ENCODE measurements at regions not wholly inside any gene's neighbourhood (a gene's known extent, or its start where the extent isn't known, plus 50 kb on each side); places are given as distances from the start of the nearest gene placed in this dataset.

GRCh38 chr15:96072821-96073220 lies 257.7 kb upstream of the NR2F2 start:
- DNase-seq (ENCODE audit: low read depth in 2 of 2) = no peak

GRCh38 chr15:96073908-96074307 lies 256.6 kb upstream of the NR2F2 start:
- no peak for DNase-seq (ENCODE audit: low read depth in 2 of 2)

- no peak for DNase-seq (ENCODE audit: low read depth in 2 of 2)
These were observed 254.6 kb upstream of the NR2F2 start for GRCh38 chr15:96075895-96076294.

- DNase-seq (ENCODE audit: low read depth in 2 of 2) = no peak
These were observed 254.2 kb upstream of the NR2F2 start for GRCh38 chr15:96076350-96076749.

GRCh38 chr15:96079041-96079440 lies 251.5 kb upstream of the NR2F2 start:
- no peak for DNase-seq (ENCODE audit: low read depth in 2 of 2)

GRCh38 chr15:96079882-96080281 lies 250.6 kb upstream of the NR2F2 start:
- no peak for DNase-seq (ENCODE audit: low read depth in 2 of 2)

- no peak for DNase-seq (ENCODE audit: low read depth in 2 of 2)
These were observed 244.3 kb upstream of the NR2F2 start for GRCh38 chr15:96086164-96086563.

GRCh38 chr15:96087180-96087884 lies 243.2 kb upstream of the NR2F2 start:
- DNase-seq (ENCODE audit: low read depth in 2 of 2) = no peak

GRCh38 chr15:96088650-96089049 lies 241.8 kb upstream of the NR2F2 start:
- DNase-seq (ENCODE audit: low read depth in 2 of 2) = no peak

GRCh38 chr15:96089405-96090058 lies 241.0 kb upstream of the NR2F2 start:
- DNase-seq (ENCODE audit: low read depth in 2 of 2) = no peak

GRCh38 chr15:96092186-96092585 lies 238.3 kb upstream of the NR2F2 start:
- no peak for DNase-seq (ENCODE audit: low read depth in 2 of 2)

- no peak for DNase-seq (ENCODE audit: low read depth in 2 of 2)
These were observed 237.4 kb upstream of the NR2F2 start for GRCh38 chr15:96093063-96093462.

- no peak for DNase-seq (ENCODE audit: low read depth in 2 of 2)
These were observed 232.8 kb upstream of the NR2F2 start for GRCh38 chr15:96097661-96098060.

- no peak for DNase-seq (ENCODE audit: low read depth in 2 of 2)
These were observed 227.9 kb upstream of the NR2F2 start for GRCh38 chr15:96102631-96103030.

GRCh38 chr15:96106181-96106580 lies 224.3 kb upstream of the NR2F2 start:
- no peak for DNase-seq (ENCODE audit: low read depth in 2 of 2)

- no peak for DNase-seq (ENCODE audit: low read depth in 2 of 2)
These were observed 223.9 kb upstream of the NR2F2 start for GRCh38 chr15:96106628-96107027.

GRCh38 chr15:96107916-96108315 lies 222.6 kb upstream of the NR2F2 start:
- DNase-seq (ENCODE audit: low read depth in 2 of 2) = no peak

- DNase-seq (ENCODE audit: low read depth in 2 of 2) = no peak
These were observed 222.1 kb upstream of the NR2F2 start for GRCh38 chr15:96108405-96108804.

- DNase-seq (ENCODE audit: low read depth in 2 of 2) = no peak
These were observed 220.7 kb upstream of the NR2F2 start for GRCh38 chr15:96109820-96110219.

- no peak for DNase-seq (ENCODE audit: low read depth in 2 of 2)
These were observed 218.5 kb upstream of the NR2F2 start for GRCh38 chr15:96112018-96112417.

- DNase-seq (ENCODE audit: low read depth in 2 of 2) = no peak
These were observed 214.9 kb upstream of the NR2F2 start for GRCh38 chr15:96115642-96116041.

- DNase-seq (ENCODE audit: low read depth in 2 of 2) = no peak
These were observed 213.2 kb upstream of the NR2F2 start for GRCh38 chr15:96117270-96117669.

GRCh38 chr15:96119734-96120133 lies 210.8 kb upstream of the NR2F2 start:
- no peak for DNase-seq (ENCODE audit: low read depth in 2 of 2)

Data from stimulated activated CD8-positive, alpha-beta memory T cell treated with anti-CD3 and anti-CD28 coated beads, Interleukin-2, amount 100 ng/mL, for 48 hours (primary cell).